MM.1S (cell line): ENCODE measurements at regions not wholly inside any gene's neighbourhood (a gene's known extent, or its start where the extent isn't known, plus 50 kb on each side); places are given as distances from the start of the nearest gene placed in this dataset.

Source experiments
- CTCF ChIP-seq: fragments of 300-600 bp; sonication (generic); IDR thresholded peaks from 2 replicates; pipeline ENCODE4 v1.5.1; 2016; ENCODE audit warnings: antibody characterized with exemption, low read length, mixed read lengths
- EZH2 ChIP-seq: fragments of 300-600 bp; sonication (generic); optimal IDR thresholded peaks from 2 replicates; pipeline ENCODE3; 2017; ENCODE audit warnings: low read depth, mild to moderate bottlenecking, antibody characterized with exemption, low read length, mixed read lengths
- EZH2phosphoT487 ChIP-seq: fragments of 300-600 bp; sonication (generic); IDR thresholded peaks from 2 replicates; pipeline ENCODE4 v1.6.1; 2018; ENCODE audit warnings: antibody characterized with exemption, low read length

- no peak for TF ChIP-seq CTCF
- no peak for TF ChIP-seq EZH2phosphoT487
- TF ChIP-seq EZH2, result no peak
Measured at GRCh38 chr5:53333160-53333559, 147.3 kb upstream of the FST start.
